Heart left ventricle (tissue), 16 donors: ENCODE measurements at regions not wholly inside any gene's neighbourhood (a gene's known extent, or its start where the extent isn't known, plus 50 kb on each side); places are given as distances from the start of the nearest gene placed in this dataset.
"Not testable (repeated sequence)": the region's sequence is repeated elsewhere in the genome, so short reads cannot be mapped to it uniquely, and the experiment has no call there.

ENCODE experiments used
- ATAC-seq, 4 donors: fragments of 200-7000 bp; cut with Tn5 transposase; one replicate each; pipeline ENCODE4 v1.9.1; 2020 to 2022; ENCODE audit warnings: moderate library complexity in 4 of 4, mild to moderate bottlenecking in 3 of 4, moderate number of reproducible peaks in 1 of 4
- DNase-seq, 5 donors: peaks; one replicate each; pipeline ENCODE4 v3.0.0-alpha.2; 2020
- H3K27ac ChIP-seq, 12 donors: fragments of 200-600 bp; sonication (generic) in 4 of 12; one replicate each; pipeline versions ENCODE4 v1.5.0 to v1.8.0; 2016 to 2022; ENCODE audit warnings: mild to moderate bottlenecking in 2 of 12
- H3K27me3 ChIP-seq, 9 donors: fragments of 200-600 bp; sonication (generic) in 2 of 9; one replicate each; pipeline versions ENCODE4 v1.5.1 to v1.8.0; 2016 to 2022; ENCODE audit warnings: mild to moderate bottlenecking in 3 of 9
- H3K36me3 ChIP-seq, 9 donors: fragments of 200-600 bp; sonication (generic) in 2 of 9; one replicate each; pipeline versions ENCODE4 v1.5.0 to v1.8.0; 2018 to 2022; ENCODE audit warnings: mild to moderate bottlenecking in 2 of 9
- H3K4me1 ChIP-seq, 12 donors: fragments of 200-600 bp; sonication (generic) in 4 of 12; one replicate each; pipeline versions ENCODE4 v1.5.0 to v1.8.0; 2016 to 2022; ENCODE audit warnings: mild to moderate bottlenecking in 3 of 12
- H3K4me3 ChIP-seq, 12 donors: fragments of 200-600 bp; sonication (generic) in 4 of 12; one replicate each; pipeline versions ENCODE4 v1.5.0 to v1.8.0; 2017 to 2022; ENCODE audit warnings: mild to moderate bottlenecking in 9 of 12, moderate library complexity in 4 of 12
- H3K9me3 ChIP-seq, 12 donors: fragments of 200-600 bp; sonication (generic) in 4 of 12; one replicate each; pipeline versions ENCODE4 v1.5.0 to v1.8.0; 2016 to 2022; ENCODE audit warnings: mild to moderate bottlenecking in 1 of 12
- POLR2A ChIP-seq, 2 donors: fragments of 450-650 bp; IDR thresholded peaks; one replicate each; pipeline ENCODE4 v1.6.1; 2017; ENCODE audit warnings: antibody characterized with exemption in 2 of 2, mild to moderate bottlenecking in 2 of 2, moderate library complexity in 2 of 2
- WGBS, 4 donors: extraction: QIAGEN DNeasy Blood & Tissue Kit in 2 of 4; methylation state at CpG; one replicate each; pipeline versions ENCODE4 v1.1.5 to v1.1.7; 2013 to 2018; 5-methylcytosine and 5-hydroxymethylcytosine counted together
- intact Hi-C, 10 donors: fragments of 100-400 bp; cut with DNase I; formaldehyde crosslinking; loops; one replicate each; pipeline versions ENCODE4 v1.11.1 to v1.14.2; 2022
- TF ChIP-seq, protein P1 (sequence below), 12 donors: fragments of 200-600 bp; sonication (generic) in 4 of 12; IDR thresholded peaks; one replicate each; pipeline versions ENCODE4 v1.5.0 to v1.8.0; 2018 to 2022; ENCODE audit warnings: antibody characterized with exemption in 12 of 12, mild to moderate bottlenecking in 5 of 12
- donor health status: ischemic (EF 13 %, LVEDD 7.1; RV severe dilation, severe dysfunction).
- donor health status: healthy with polysubstance abuse.
- donor health status: DM: no; HTN: yes; CAD: no.
- donor health status: DM: no; HTN: no; CAD: no.
- donor health status: ischemic (EF 25% LVEDD 6.9; RV normal size, moderate dysfunction).
- donor health status: ischemic (EF 25% LVEDD 5.7; RV mildly dilated, moderate dysfunction).
- donor health status: healthy.
- donor health status: DM: yes; HTN: yes; CAD: no.
- donor health status: ischemic (EF 35%, LVEDD 5.7; RV mildly dilated, moderate dysfunction).
- donor health status: nonischemic (EF 11% LVEDD 7.7; RV severe dilation, severe dysfunction).
- donor health status: DM: yes; HTN: yes; CAD: no.
- donor health status: PGD.
- donor health status: ischemic (EF 29% LVEDD 5.4; RV normal size, mild dysfunction).
- donor health status: nonischemic (EF 23%, LVEDD 6.1; RV moderate dilation, normal function).

DNA sequence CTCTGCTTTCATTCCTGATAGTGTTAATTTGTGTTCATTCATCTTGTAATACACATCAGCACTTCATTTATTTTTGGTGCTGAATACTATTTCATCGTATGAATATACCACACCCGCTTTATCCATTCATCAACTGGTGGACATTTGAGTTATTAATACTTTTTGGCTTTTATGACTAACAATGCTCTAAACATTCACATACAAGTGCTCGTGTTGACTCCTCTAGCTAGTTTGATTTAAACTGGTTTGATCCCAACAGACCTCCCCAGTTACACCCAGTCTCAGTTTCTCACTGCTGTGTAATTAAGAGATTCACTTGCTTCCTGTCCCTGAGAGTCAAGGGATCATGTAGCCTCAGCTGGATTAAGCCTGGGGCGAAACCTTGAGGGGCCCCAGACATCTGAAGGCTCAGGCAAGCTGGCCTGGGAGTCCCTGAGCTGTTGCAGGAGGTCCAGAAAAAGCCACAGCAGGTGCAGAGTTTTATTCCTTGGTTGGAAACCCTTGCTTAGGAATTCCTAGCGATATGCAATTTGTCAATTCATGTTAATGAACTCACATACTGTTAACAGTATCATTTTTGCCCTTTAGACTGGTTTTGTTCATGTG, 52.8 kb upstream of the CLDN24 start:
- 76 to 88% (median 86%) methylated on average over 5 of the region's 5 CpGs for WGBS, 4 donors
- H3K36me3 ChIP-seq = no peaks in the 10 kb centered on the region
- TF ChIP-seq, protein P1, sequence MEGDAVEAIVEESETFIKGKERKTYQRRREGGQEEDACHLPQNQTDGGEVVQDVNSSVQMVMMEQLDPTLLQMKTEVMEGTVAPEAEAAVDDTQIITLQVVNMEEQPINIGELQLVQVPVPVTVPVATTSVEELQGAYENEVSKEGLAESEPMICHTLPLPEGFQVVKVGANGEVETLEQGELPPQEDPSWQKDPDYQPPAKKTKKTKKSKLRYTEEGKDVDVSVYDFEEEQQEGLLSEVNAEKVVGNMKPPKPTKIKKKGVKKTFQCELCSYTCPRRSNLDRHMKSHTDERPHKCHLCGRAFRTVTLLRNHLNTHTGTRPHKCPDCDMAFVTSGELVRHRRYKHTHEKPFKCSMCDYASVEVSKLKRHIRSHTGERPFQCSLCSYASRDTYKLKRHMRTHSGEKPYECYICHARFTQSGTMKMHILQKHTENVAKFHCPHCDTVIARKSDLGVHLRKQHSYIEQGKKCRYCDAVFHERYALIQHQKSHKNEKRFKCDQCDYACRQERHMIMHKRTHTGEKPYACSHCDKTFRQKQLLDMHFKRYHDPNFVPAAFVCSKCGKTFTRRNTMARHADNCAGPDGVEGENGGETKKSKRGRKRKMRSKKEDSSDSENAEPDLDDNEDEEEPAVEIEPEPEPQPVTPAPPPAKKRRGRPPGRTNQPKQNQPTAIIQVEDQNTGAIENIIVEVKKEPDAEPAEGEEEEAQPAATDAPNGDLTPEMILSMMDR (IDR thresholded peaks at IDR 0.05) = no peak
- no peak for TF ChIP-seq POLR2A (IDR thresholded peaks at IDR 0.05)
- H3K9me3 ChIP-seq = peaks cover 0 to 13% (median 3%) of the 10 kb centered on the region in 12 donors
- no peak overlapping the region for H3K4me3 ChIP-seq
- no peak for ATAC-seq
- no peaks in the 10 kb centered on the region for H3K27me3 ChIP-seq
- intact Hi-C loops = no loop called here
- no peaks in the 10 kb centered on the region for H3K4me1 ChIP-seq
- DNase-seq = no peak
- H3K27ac ChIP-seq = no peak overlapping the region

DNA sequence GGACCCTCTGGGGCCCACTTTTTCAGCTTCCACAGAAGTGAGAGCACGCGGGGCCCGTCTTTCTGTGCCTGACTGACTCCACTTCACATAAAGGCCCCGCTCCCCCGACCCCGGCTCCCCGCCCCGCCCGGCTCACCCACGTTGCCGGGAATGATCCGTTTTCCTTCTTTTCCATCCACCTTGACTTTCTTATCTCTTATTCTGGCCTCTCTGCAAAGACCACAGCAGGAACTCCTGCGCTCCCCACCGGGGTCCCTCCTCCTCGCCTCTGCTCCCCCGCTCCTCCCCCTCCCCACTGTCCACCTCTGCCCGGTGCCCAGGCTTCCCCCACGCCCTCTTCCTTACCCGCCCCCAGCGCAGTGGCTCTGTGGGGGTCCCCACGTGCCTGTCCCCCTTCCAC, 54.2 kb upstream of the CLDN24 start:
- H3K4me3 ChIP-seq = no peak overlapping the region
- intact Hi-C loops = no loop called here
- WGBS, 4 donors = 73 to 82% (median 80%) methylated on average over 21 of the region's 21 CpGs
- no peak for ATAC-seq
- H3K9me3 ChIP-seq = peaks cover 0 to 13% (median 3%) of the 10 kb centered on the region in 12 donors
- no peaks in the 10 kb centered on the region for H3K27me3 ChIP-seq
- no peak for TF ChIP-seq POLR2A (IDR thresholded peaks at IDR 0.05)
- TF ChIP-seq, protein P1 (IDR thresholded peaks at IDR 0.05) = no peak
- DNase-seq = no peak
- no peak overlapping the region for H3K27ac ChIP-seq
- H3K36me3 ChIP-seq = no peaks in the 10 kb centered on the region
- H3K4me1 ChIP-seq = no peaks in the 10 kb centered on the region

DNA sequence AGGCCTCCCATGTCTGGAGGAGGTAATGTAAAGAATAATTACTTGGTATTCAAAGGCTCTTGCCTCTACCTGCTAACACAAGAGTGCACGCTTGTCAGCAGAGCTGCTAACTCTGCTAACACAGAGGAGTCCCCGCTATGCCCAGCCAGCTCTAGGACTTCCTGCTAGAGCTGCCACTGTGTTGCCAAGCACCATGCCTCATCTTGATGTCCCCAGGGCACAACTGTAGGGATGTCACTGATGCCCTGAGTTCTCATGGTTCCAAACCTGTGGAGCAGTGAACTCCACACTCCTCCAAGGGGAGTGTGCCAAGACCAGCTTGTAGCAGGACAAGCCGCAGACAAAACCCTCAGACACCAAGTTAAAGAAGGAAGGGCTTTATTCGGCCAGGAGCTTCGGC, 55.3 kb upstream of the CLDN24 start:
- WGBS, 4 donors = 90 to 95% (median 94%) methylated on average over 5 of the region's 5 CpGs
- no peak for DNase-seq
- TF ChIP-seq, protein P1 (IDR thresholded peaks at IDR 0.05) = no peak
- no peak for TF ChIP-seq POLR2A (IDR thresholded peaks at IDR 0.05)
- no peaks in the 10 kb centered on the region for H3K36me3 ChIP-seq
- H3K4me1 ChIP-seq = no peaks in the 10 kb centered on the region
- no peaks in the 10 kb centered on the region for H3K27me3 ChIP-seq
- H3K4me3 ChIP-seq = no peak overlapping the region
- H3K27ac ChIP-seq = no peak overlapping the region
- no peak for ATAC-seq
- peaks cover 0 to 13% (median 3%) of the 10 kb centered on the region in 12 donors for H3K9me3 ChIP-seq
- intact Hi-C loops = no loop called here

DNA sequence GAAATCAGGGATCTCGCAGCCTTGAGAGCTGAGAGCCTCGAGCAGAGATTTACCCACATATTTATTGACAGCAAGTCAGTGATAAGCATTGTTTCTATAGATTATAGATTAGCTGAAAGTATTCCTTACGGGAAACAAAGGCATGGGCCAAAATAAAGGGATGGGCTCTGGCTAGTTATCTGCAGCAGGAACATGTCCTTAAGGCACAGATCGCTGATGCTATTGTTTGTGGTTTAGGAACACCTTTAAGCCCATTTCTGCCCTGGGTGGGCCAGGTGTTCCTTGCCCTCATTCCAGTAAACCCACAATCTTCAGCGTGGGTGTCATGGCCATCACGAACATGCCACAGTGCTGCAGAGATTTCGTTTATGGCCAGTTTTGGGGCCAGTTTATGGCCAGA, 56.1 kb upstream of the CLDN24 start:
- H3K36me3 ChIP-seq, H3K4me1 ChIP-seq, intact Hi-C loops, H3K9me3 ChIP-seq, H3K4me3 ChIP-seq, ATAC-seq, DNase-seq, H3K27ac ChIP-seq, H3K27me3 ChIP-seq: not testable (repeated sequence)
- 64 to 93% (median 92%) methylated on average over 7 of the region's 7 CpGs for WGBS, 4 donors

DNA sequence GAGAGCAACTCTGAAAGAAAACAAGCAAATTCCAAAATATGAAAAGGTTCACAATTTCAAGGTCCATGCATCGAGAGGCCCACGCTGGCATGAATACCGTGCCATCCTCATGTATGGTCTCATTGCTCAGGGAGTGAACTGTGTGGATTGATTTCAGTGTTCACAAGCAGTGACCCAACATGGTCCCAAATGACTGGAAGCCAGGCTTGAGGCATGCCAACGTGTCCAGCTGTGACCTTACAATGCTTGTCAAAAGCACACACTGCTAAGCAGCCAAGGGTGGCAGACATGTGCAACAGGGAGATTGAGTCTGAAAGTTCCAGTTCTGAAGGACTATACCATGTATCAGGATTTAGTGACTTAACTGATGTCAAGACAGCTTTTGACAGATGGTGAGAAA, 58.7 kb upstream of the CLDN24 start:
- Histone ChIP-seq H3K27me3 (no peaks in the 10 kb centered on the region), H3K4me1 (no peaks in the 10 kb centered on the region), H3K36me3 (no peaks in the 10 kb centered on the region), H3K4me3 (no peak overlapping the region), H3K27ac (no peak overlapping the region), H3K9me3 (peaks cover 0 to 18% (median 0%) of the 10 kb centered on the region in 12 donors)
- WGBS, 4 donors = 79 to 89% (median 86%) methylated on average over 4 of the region's 4 CpGs
- DNase-seq (no peak), ATAC-seq (no peak)
- TF ChIP-seq, protein P1 (IDR thresholded peaks at IDR 0.05) = no peak
- TF ChIP-seq POLR2A (IDR thresholded peaks at IDR 0.05) = no peak
- intact Hi-C loops = no loop called here
